Mesenchymal stem cell (in vitro differentiated cells and primary cell): ENCODE measurements at regions not wholly inside any gene's neighbourhood (a gene's known extent, or its start where the extent isn't known, plus 50 kb on each side); places are given as distances from the start of the nearest gene placed in this dataset.

Experiments
- DNase-seq: peaks from one replicate; pipeline ENCODE4 v3.0.0-alpha.2; 2013
- H2AFZ ChIP-seq: one replicate; pipeline ENCODE4 v1.6.1; 2013; ENCODE audit warnings: low read depth, mild to moderate bottlenecking, control low read depth, inconsistent platforms, low read length, moderate library complexity
- H2AK5ac ChIP-seq: 2 replicates; pipeline ENCODE4 v1.6.1; 2013; ENCODE audit warnings: low read length, moderate library complexity, mild to moderate bottlenecking, inconsistent platforms; ENCODE audit not compliant: severe bottlenecking
- H2BK120ac ChIP-seq: one replicate; pipeline ENCODE4 v1.6.1; 2013; ENCODE audit warnings: low read depth, mild to moderate bottlenecking, inconsistent platforms, low read length, moderate library complexity
- H2BK12ac ChIP-seq, 2 experiments: one replicate each; pipeline ENCODE4 v1.6.1; 2013; ENCODE audit warnings: inconsistent platforms in 2 of 2, low read length in 2 of 2, mild to moderate bottlenecking in 2 of 2, moderate library complexity in 2 of 2, control low read depth in 1 of 2
- H2BK15ac ChIP-seq: one replicate; pipeline ENCODE4 v1.6.1; 2013; ENCODE audit warnings: mild to moderate bottlenecking, low read depth, inconsistent platforms; ENCODE audit not compliant: poor library complexity, severe bottlenecking
- H2BK5ac ChIP-seq: 2 replicates; pipeline ENCODE4 v1.6.1; 2013; ENCODE audit warnings: low read depth, mild to moderate bottlenecking, low read length, control low read depth, inconsistent platforms; ENCODE audit not compliant: poor library complexity, severe bottlenecking
- H3K14ac ChIP-seq, 2 experiments: one replicate each; pipeline ENCODE4 v1.6.1; 2013; ENCODE audit warnings: inconsistent platforms in 2 of 2, low read length in 2 of 2, control low read depth in 1 of 2, mild to moderate bottlenecking in 1 of 2, moderate library complexity in 1 of 2
- H3K18ac ChIP-seq, 2 experiments: one replicate each; pipeline ENCODE4 v1.6.1; 2013; ENCODE audit warnings: inconsistent platforms in 2 of 2, low read length in 2 of 2, control low read depth in 1 of 2, low read depth in 1 of 2, mild to moderate bottlenecking in 1 of 2
- H3K23ac ChIP-seq, 2 experiments: one replicate each; pipeline ENCODE4 v1.6.1; 2013; ENCODE audit warnings: inconsistent platforms in 2 of 2, low read length in 2 of 2, mild to moderate bottlenecking in 2 of 2, moderate library complexity in 2 of 2, control low read depth in 1 of 2
- H3K27ac ChIP-seq: 2 replicates; pipeline ENCODE4 v1.5.1; 2013; ENCODE audit warnings: mild to moderate bottlenecking, moderate library complexity, low read length, control low read depth, inconsistent platforms; ENCODE audit not compliant: poor library complexity, severe bottlenecking
- H3K27me3 ChIP-seq, 2 experiments: 2 replicates each; pipeline versions ENCODE4 v1.6.1 to v1.7.0; 2013; ENCODE audit warnings: low read length in 2 of 2, mild to moderate bottlenecking in 2 of 2, moderate library complexity in 2 of 2, control low read depth in 1 of 2, inconsistent platforms in 1 of 2; ENCODE audit not compliant: control insufficient read depth in 1 of 2, insufficient read depth in 1 of 2
- H3K36me3 ChIP-seq, 2 experiments: 2 replicates each; pipeline versions ENCODE4 v1.6.1 to v1.7.0; 2013; ENCODE audit warnings: low read length in 2 of 2, control low read depth in 1 of 2, inconsistent platforms in 1 of 2, low read depth in 1 of 2, mild to moderate bottlenecking in 1 of 2; ENCODE audit not compliant: insufficient read depth in 2 of 2, control insufficient read depth in 1 of 2
- H3K4ac ChIP-seq, 2 experiments: one replicate each; pipeline ENCODE4 v1.6.1; 2013; ENCODE audit warnings: inconsistent platforms in 2 of 2, low read length in 2 of 2, mild to moderate bottlenecking in 2 of 2, moderate library complexity in 2 of 2, control low read depth in 1 of 2, low read depth in 1 of 2
- H3K4me1 ChIP-seq: 2 replicates; pipeline ENCODE4 v1.6.1; 2013; ENCODE audit warnings: low read depth, low read length, control low read depth; ENCODE audit not compliant: control insufficient read depth, insufficient read depth
- H3K4me2 ChIP-seq: 2 replicates; pipeline ENCODE4 v1.6.1; 2013; ENCODE audit warnings: low read length, mild to moderate bottlenecking, inconsistent platforms; ENCODE audit not compliant: poor library complexity, severe bottlenecking
- H3K4me3 ChIP-seq, 2 experiments: 2 replicates each; pipeline versions ENCODE4 v1.5.1 to v1.7.0; 2013; ENCODE audit warnings: low read length in 2 of 2, mild to moderate bottlenecking in 2 of 2, control low read depth in 1 of 2, low read depth in 1 of 2; ENCODE audit not compliant: insufficient read depth in 1 of 2
- H3K79me1 ChIP-seq: replicated peaks from 2 replicates; pipeline ENCODE4 v1.6.1; 2013; ENCODE audit warnings: mild to moderate bottlenecking, control low read depth, low read length, inconsistent platforms; ENCODE audit not compliant: poor library complexity, severe bottlenecking
- H3K9ac ChIP-seq: 2 replicates; pipeline ENCODE4 v1.7.0; 2013; ENCODE audit warnings: mild to moderate bottlenecking, low read length, moderate library complexity
- H3K9me3 ChIP-seq: 2 replicates; pipeline ENCODE4 v1.7.0; 2013; ENCODE audit warnings: mild to moderate bottlenecking, low read length; ENCODE audit not compliant: control insufficient read depth
- H4K8ac ChIP-seq: one replicate; pipeline ENCODE4 v1.6.1; 2013; ENCODE audit warnings: inconsistent platforms, mild to moderate bottlenecking, low read length, moderate library complexity
- H4K91ac ChIP-seq: one replicate; pipeline ENCODE4 v1.6.1; 2013; ENCODE audit warnings: mild to moderate bottlenecking, low read length, inconsistent platforms
- WGBS: methylation state at CpG from one replicate; pipeline ENCODE4 v1.1.7; 2013; ENCODE audit warnings: mixed read lengths; 5-methylcytosine and 5-hydroxymethylcytosine counted together

- no peak overlapping the region for H2AFZ ChIP-seq
- H3K27me3 ChIP-seq, result no peaks in the 10 kb centered on the region
- H3K18ac ChIP-seq, result no peak overlapping the region
- H3K27ac ChIP-seq, result no peak overlapping the region
- peaks cover 4% of the 10 kb centered on the region for H3K9me3 ChIP-seq
- no peak overlapping the region for H2BK15ac ChIP-seq
- no peaks in the 10 kb centered on the region for H3K79me1 ChIP-seq
- H3K4me1 ChIP-seq, result no peaks in the 10 kb centered on the region
- no peak overlapping the region for H3K23ac ChIP-seq
- WGBS, result 86% methylated on average over 15 of the region's 15 CpGs
- H3K14ac ChIP-seq, result no peak overlapping the region
- no peak overlapping the region for H3K4me3 ChIP-seq
- H4K8ac ChIP-seq, result no peak overlapping the region
- no peak overlapping the region for H3K4ac ChIP-seq
- no peak overlapping the region for H3K4me2 ChIP-seq
- no peaks in the 10 kb centered on the region for H3K36me3 ChIP-seq
- H2AK5ac ChIP-seq, result no peak overlapping the region
- DNase-seq, result no peak
- H4K91ac ChIP-seq, result no peak overlapping the region
- H2BK5ac ChIP-seq, result no peak overlapping the region
- no peak overlapping the region for H2BK120ac ChIP-seq
- H2BK12ac ChIP-seq, result no peak overlapping the region
- no peak overlapping the region for H3K9ac ChIP-seq
Observed at GRCh38 chr19:29454109-29454508, 71.7 kb upstream of the VSTM2B start.

- Histone ChIP-seq H3K14ac (no peak overlapping the region), H3K4me3 (no peak overlapping the region), H2BK12ac (no peak overlapping the region), H3K27ac (no peak overlapping the region), H3K9me3 (peaks cover 4% of the 10 kb centered on the region), H3K27me3 (no peaks in the 10 kb centered on the region), H4K8ac (no peak overlapping the region), H3K36me3 (no peaks in the 10 kb centered on the region), H2BK120ac (no peak overlapping the region), H3K4me2 (no peak overlapping the region), H3K9ac (no peak overlapping the region), H3K23ac (no peak overlapping the region), H2AFZ (no peak overlapping the region), H3K4ac (no peak overlapping the region), H4K91ac (no peak overlapping the region), H3K79me1 (no peaks in the 10 kb centered on the region), H2BK5ac (no peak overlapping the region), H3K18ac (no peak overlapping the region), H2AK5ac (no peak overlapping the region), H2BK15ac (no peak overlapping the region), H3K4me1 (no peaks in the 10 kb centered on the region)
- no CpG with 5 or more reads among the region's 1 CpG for WGBS
- DNase-seq, result no peak
Observed at GRCh38 chr19:29457413-29457812, 68.4 kb upstream of the VSTM2B start.

GRCh38 chr19:29467824-29468401 lies 57.9 kb upstream of the VSTM2B start:
- H3K4me3 ChIP-seq, result no peak overlapping the region
- H2BK120ac ChIP-seq, result no peak overlapping the region
- H3K23ac ChIP-seq, result no peak overlapping the region
- H2AK5ac ChIP-seq, result no peak overlapping the region
- H4K8ac ChIP-seq, result no peak overlapping the region
- no peaks in the 10 kb centered on the region for H3K79me1 ChIP-seq
- no peak overlapping the region for H3K4ac ChIP-seq
- H3K4me2 ChIP-seq, result no peak overlapping the region
- H3K4me1 ChIP-seq, result no peaks in the 10 kb centered on the region
- DNase-seq, result no peak
- H3K27me3 ChIP-seq, result no peaks in the 10 kb centered on the region
- no peak overlapping the region for H2BK5ac ChIP-seq
- no peak overlapping the region for H3K27ac ChIP-seq
- 53% methylated on average over 4 of the region's 5 CpGs for WGBS
- H2BK12ac ChIP-seq, result no peak overlapping the region
- H2BK15ac ChIP-seq, result no peak overlapping the region
- H3K14ac ChIP-seq, result no peak overlapping the region
- no peak overlapping the region for H4K91ac ChIP-seq
- H2AFZ ChIP-seq, result no peak overlapping the region
- no peaks in the 10 kb centered on the region for H3K36me3 ChIP-seq
- H3K9me3 ChIP-seq, result peaks cover 4% of the 10 kb centered on the region
- no peak overlapping the region for H3K9ac ChIP-seq
- no peak overlapping the region for H3K18ac ChIP-seq

GRCh38 chr19:29475469-29475868 lies 50.3 kb upstream of the VSTM2B start:
- H3K4ac ChIP-seq, result no peak overlapping the region
- H2BK12ac ChIP-seq, result no peak overlapping the region
- DNase-seq, result no peak
- no peaks in the 10 kb centered on the region for H3K36me3 ChIP-seq
- H3K4me2 ChIP-seq, result no peak overlapping the region
- H3K9ac ChIP-seq, result no peak overlapping the region
- H3K9me3 ChIP-seq, result no peaks in the 10 kb centered on the region
- no peak overlapping the region for H3K27ac ChIP-seq
- no peak overlapping the region for H3K4me3 ChIP-seq
- H3K4me1 ChIP-seq, result no peaks in the 10 kb centered on the region
- no peaks in the 10 kb centered on the region for H3K27me3 ChIP-seq
- no peak overlapping the region for H3K23ac ChIP-seq
- no peak overlapping the region for H4K8ac ChIP-seq
- H2AFZ ChIP-seq, result no peak overlapping the region
- WGBS, result 81% methylated on average over 12 of the region's 12 CpGs
- H3K18ac ChIP-seq, result no peak overlapping the region
- H2BK120ac ChIP-seq, result no peak overlapping the region
- no peaks in the 10 kb centered on the region for H3K79me1 ChIP-seq
- no peak overlapping the region for H2BK15ac ChIP-seq
- no peak overlapping the region for H4K91ac ChIP-seq
- H3K14ac ChIP-seq, result no peak overlapping the region
- H2BK5ac ChIP-seq, result no peak overlapping the region
- no peak overlapping the region for H2AK5ac ChIP-seq
